ENCODE measurements at regions not wholly inside any gene's neighbourhood (a gene's known extent, or its start where the extent isn't known, plus 50 kb on each side); places are given as distances from the start of the nearest gene placed in this dataset.

GRCh38 chr5:108587821-108588220 lies 159.9 kb upstream of the FER start:
- TF ChIP-seq CTCF (IDR thresholded peaks at IDR 0.05; ENCODE audit: extremely low read depth, low read depth, low read length): no peak
- H3K79me2 ChIP-seq (ENCODE audit: insufficient read depth, low read length): no peaks in the 10 kb centered on the region
- H3K9me3 ChIP-seq (ENCODE audit: low read depth, low read length): no peaks in the 10 kb centered on the region
- H3K36me3 ChIP-seq (ENCODE audit: insufficient read depth, low read length): no peaks in the 10 kb centered on the region
- H3K4me3 ChIP-seq (ENCODE audit: insufficient read depth, low read length): no peak overlapping the region
- DNase-seq (ENCODE audit: insufficient read length, low spot score, missing footprints): no peak
- no peak overlapping the region for H3K4me2 ChIP-seq (ENCODE audit: insufficient read depth, low read length)
- H3K4me1 ChIP-seq (ENCODE audit: insufficient read depth, low read length): no peaks in the 10 kb centered on the region
- H4K20me1 ChIP-seq (ENCODE audit: insufficient read depth, low read length): no peaks in the 10 kb centered on the region
- no peaks in the 10 kb centered on the region for H3K27me3 ChIP-seq (ENCODE audit: insufficient read depth, low read length)
- H2AFZ ChIP-seq (ENCODE audit: low read length): no peak overlapping the region
- H3K27ac ChIP-seq (ENCODE audit: low read depth, low read length): no peak overlapping the region

- no peak overlapping the region for H3K4me2 ChIP-seq (ENCODE audit: insufficient read depth, low read length)
- H3K27ac ChIP-seq (ENCODE audit: low read depth, low read length): no peak overlapping the region
- H3K27me3 ChIP-seq (ENCODE audit: insufficient read depth, low read length): peaks cover 6% of the 10 kb centered on the region
- H2AFZ ChIP-seq (ENCODE audit: low read length): no peak overlapping the region
- H3K4me1 ChIP-seq (ENCODE audit: insufficient read depth, low read length): no peaks in the 10 kb centered on the region
- H4K20me1 ChIP-seq (ENCODE audit: insufficient read depth, low read length): no peaks in the 10 kb centered on the region
- no peak for DNase-seq (ENCODE audit: insufficient read length, low spot score, missing footprints)
- no peak overlapping the region for H3K4me3 ChIP-seq (ENCODE audit: insufficient read depth, low read length)
- no peaks in the 10 kb centered on the region for H3K36me3 ChIP-seq (ENCODE audit: insufficient read depth, low read length)
- no peaks in the 10 kb centered on the region for H3K79me2 ChIP-seq (ENCODE audit: insufficient read depth, low read length)
- H3K9me3 ChIP-seq (ENCODE audit: low read depth, low read length): no peaks in the 10 kb centered on the region
- no peak for TF ChIP-seq CTCF (IDR thresholded peaks at IDR 0.05; ENCODE audit: extremely low read depth, low read depth, low read length)
Measured at GRCh38 chr5:108581026-108581425, 166.7 kb upstream of the FER start.

GRCh38 chr5:108579236-108579635 lies 168.5 kb upstream of the FER start:
- DNase-seq (ENCODE audit: insufficient read length, low spot score, missing footprints): no peak
- Histone ChIP-seq H3K9me3 (ENCODE audit: low read depth, low read length) (no peaks in the 10 kb centered on the region), H3K79me2 (ENCODE audit: insufficient read depth, low read length) (no peaks in the 10 kb centered on the region), H2AFZ (ENCODE audit: low read length) (no peak overlapping the region), H3K27me3 (ENCODE audit: insufficient read depth, low read length) (peaks cover 6% of the 10 kb centered on the region), H3K4me1 (ENCODE audit: insufficient read depth, low read length) (no peaks in the 10 kb centered on the region), H4K20me1 (ENCODE audit: insufficient read depth, low read length) (no peaks in the 10 kb centered on the region), H3K36me3 (ENCODE audit: insufficient read depth, low read length) (no peaks in the 10 kb centered on the region), H3K27ac (ENCODE audit: low read depth, low read length) (no peak overlapping the region), H3K4me3 (ENCODE audit: insufficient read depth, low read length) (no peak overlapping the region), H3K4me2 (ENCODE audit: insufficient read depth, low read length) (no peak overlapping the region)
- TF ChIP-seq CTCF (IDR thresholded peaks at IDR 0.05; ENCODE audit: extremely low read depth, low read depth, low read length): no peak

- peaks cover 6% of the 10 kb centered on the region for H3K27me3 ChIP-seq (ENCODE audit: insufficient read depth, low read length)
- no peak overlapping the region for H2AFZ ChIP-seq (ENCODE audit: low read length)
- no peak overlapping the region for H3K4me2 ChIP-seq (ENCODE audit: insufficient read depth, low read length)
- H3K27ac ChIP-seq (ENCODE audit: low read depth, low read length): no peak overlapping the region
- no peaks in the 10 kb centered on the region for H3K36me3 ChIP-seq (ENCODE audit: insufficient read depth, low read length)
- H3K4me3 ChIP-seq (ENCODE audit: insufficient read depth, low read length): no peak overlapping the region
- H4K20me1 ChIP-seq (ENCODE audit: insufficient read depth, low read length): no peaks in the 10 kb centered on the region
- no peaks in the 10 kb centered on the region for H3K4me1 ChIP-seq (ENCODE audit: insufficient read depth, low read length)
- H3K79me2 ChIP-seq (ENCODE audit: insufficient read depth, low read length): no peaks in the 10 kb centered on the region
- no peaks in the 10 kb centered on the region for H3K9me3 ChIP-seq (ENCODE audit: low read depth, low read length)
- no peak for TF ChIP-seq CTCF (IDR thresholded peaks at IDR 0.05; ENCODE audit: extremely low read depth, low read depth, low read length)
- DNase-seq (ENCODE audit: insufficient read length, low spot score, missing footprints): no peak
Measured at GRCh38 chr5:108578791-108579190, 168.9 kb upstream of the FER start.

Data from osteoblast (primary cell).